GM21381 (cell line): ENCODE measurements at regions not wholly inside any gene's neighbourhood (a gene's known extent, or its start where the extent isn't known, plus 50 kb on each side); places are given as distances from the start of the nearest gene placed in this dataset.

Experiments used
- ATAC-seq: cut with Tn5 transposase; IDR thresholded peaks from one replicate; pipeline ENCODE4 v1.9.1; 2021; ENCODE audit warnings: mild to moderate bottlenecking, moderate library complexity; ENCODE audit not compliant: unreplicated experiment

DNA sequence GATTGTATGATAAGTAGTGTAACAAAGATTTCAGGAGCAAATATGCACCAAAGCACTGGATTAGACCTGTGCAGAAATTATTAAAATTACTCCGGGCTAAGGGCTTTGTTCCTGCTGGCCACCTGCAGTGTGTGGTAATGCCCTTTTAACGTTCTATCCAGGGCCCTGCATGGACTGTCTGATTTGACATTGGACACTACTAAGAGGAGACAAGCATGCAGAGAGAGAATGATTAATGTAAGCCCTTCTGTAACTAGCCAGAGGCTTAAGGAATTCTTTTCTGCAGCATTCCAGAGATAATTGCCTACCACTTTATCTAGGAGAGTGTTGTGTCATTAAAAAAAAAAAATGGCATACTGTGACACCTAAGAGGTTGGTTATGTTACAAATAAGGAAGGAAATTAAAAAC lies 117.0 kb downstream of the PCDH7 start:
- no peak for ATAC-seq

GRCh38 chr4:30837861-30838260 lies 117.7 kb downstream of the PCDH7 start:
- ATAC-seq: no peak

DNA sequence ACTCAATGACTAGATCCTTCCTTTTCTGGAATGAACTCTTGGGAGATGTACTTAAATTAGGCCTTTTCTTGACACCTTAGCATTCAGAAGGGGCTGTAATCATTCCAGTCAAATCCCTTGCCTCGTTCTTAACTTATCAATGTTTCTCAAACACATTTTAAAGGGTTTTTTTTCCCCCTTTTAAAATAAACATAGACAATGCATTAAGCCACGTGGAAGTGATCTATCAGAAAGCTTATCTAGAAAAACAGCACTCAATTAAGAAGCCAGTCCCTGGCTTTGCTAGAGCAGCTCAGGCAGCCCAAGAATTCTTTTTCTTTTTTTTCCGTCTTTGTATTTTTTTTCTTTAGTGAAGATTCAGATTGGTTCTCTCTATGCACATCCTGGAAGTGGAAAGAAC lies 118.2 kb downstream of the PCDH7 start:
- no peak for ATAC-seq

GRCh38 chr4:30839583-30840520 lies 119.7 kb downstream of the PCDH7 start:
- ATAC-seq: no peak

- no peak for ATAC-seq
Measured at GRCh38 chr4:30840571-30840970, 120.4 kb downstream of the PCDH7 start.

DNA sequence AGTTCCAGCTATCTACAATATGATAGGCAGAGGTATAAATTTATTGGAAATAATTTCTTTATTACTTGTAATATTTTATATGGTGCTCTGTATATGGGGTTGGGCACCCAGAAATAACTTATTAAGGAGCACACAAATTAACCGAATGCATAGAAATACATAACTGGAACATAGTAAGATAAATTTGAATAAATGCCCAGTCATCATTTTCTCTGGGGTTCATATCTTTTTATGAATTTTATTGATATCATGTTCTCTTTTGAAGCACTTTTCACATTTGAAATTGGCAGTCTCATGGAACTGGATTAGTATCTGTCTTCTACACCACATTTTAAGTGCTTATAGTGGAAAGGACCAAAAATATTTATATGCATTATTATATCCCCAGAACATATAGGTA lies 122.0 kb downstream of the PCDH7 start:
- no peak for ATAC-seq

- ATAC-seq: no peak
Measured at GRCh38 chr4:30842689-30843088, 122.5 kb downstream of the PCDH7 start.

DNA sequence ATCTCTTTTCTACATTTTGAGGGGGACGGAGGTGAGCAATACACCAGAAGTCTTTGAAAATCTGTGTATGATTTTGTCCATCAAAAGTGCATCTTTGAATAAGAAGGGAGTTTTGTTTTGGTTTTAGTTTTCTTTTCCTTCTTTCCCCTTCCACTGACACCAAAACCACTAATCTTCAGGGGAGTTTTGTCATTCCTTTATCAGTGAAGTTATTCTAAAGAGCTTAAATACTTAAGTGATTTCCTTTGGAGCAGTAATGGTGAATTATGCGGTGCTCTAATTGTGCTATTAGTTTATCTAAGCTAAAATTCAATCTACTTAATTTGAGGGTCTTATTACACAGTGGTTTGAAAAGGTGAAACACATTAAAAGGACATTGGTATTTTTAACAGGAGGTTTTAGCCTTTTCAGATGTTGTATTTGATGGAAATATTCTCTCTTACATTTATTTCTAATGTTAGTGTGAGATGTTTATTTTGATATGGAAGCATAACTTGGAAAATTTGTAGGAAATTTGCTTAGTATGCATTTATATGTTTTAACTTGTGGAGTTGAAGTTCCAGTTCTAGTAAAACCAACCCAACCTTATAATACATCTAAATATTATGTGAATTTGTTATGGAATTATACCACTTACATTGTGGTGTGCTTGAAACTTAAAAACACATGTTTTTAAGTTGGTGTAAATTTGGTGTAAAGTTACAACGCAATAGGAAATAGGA lies 124.9 kb downstream of the PCDH7 start:
- ATAC-seq: no peak

DNA sequence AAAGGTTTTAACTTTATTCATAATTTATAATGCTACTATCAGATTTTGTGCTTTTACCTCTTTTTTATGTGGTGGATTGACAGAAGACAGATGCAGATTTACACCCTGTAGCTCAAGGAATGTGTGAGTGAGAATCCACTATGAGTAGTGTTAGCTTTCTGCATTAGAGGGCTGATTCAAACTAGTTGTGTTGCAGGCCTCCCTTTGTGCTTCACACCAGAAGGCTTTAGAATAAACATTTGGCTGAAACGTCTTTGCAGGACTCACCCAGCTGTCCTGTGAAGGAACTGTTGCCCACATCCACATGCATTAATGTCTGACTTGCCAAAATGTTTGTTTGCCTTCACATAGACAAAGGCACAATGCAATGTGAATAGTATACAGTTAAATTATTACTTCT lies 127.0 kb downstream of the PCDH7 start:
- no peak for ATAC-seq

DNA sequence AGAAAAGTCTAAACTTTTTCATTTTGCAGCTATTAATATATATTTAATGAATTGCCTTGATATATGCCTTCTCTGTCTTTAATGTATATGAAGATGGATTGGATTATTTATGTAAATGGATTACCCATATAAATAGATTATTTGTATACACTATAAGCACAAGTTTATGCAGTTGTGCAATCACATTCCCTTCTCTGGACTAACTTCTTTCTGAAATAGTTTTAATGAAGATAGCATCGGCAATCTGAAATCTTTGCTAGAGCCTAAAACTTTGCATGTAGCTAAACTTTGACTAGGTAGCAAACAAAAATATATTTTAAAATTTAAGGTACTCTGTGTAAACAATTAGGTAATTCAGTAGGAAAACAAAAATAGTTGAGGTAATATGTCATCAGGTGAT lies 127.8 kb downstream of the PCDH7 start:
- no peak for ATAC-seq

DNA sequence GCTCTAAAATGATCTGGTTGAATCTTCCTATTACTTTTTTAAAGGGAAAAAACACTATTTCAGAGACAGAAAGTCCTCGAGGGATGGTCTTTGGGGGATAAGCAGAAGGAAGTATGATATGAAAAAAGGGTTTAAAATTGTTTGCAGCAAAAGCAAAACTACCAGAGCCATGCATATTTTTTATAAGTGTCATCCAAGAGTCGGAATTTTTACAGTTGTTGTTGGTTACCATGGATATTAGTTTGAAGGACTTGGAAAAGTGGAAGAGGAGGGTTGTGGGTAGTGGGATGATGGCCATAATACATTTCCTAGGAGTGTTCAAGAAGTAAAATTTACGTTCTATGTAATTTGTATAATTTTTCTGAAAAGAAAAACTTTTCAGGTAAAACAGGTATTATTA lies 134.4 kb downstream of the PCDH7 start:
- no peak for ATAC-seq

DNA sequence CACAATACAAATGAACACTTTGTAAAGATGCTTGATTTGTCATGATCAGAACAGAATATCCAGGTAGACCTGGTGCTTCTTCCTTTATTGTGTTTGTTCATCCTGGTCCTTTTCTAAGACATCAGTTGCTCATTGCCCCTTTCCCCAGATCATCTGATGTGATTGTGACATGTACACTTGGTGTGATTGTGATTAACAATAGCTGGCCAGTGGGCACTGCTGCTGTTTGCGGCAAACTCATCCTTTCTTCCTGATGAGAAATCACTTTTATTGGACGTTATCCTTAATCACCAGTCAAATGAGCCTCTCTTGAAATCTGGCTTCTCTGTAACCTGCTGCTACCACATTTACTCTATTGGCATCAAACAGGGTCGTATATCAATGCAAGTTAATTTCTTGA lies 135.1 kb downstream of the PCDH7 start:
- ATAC-seq: no peak

- no peak for ATAC-seq
Measured at GRCh38 chr4:30856795-30857564, 136.8 kb downstream of the PCDH7 start.

DNA sequence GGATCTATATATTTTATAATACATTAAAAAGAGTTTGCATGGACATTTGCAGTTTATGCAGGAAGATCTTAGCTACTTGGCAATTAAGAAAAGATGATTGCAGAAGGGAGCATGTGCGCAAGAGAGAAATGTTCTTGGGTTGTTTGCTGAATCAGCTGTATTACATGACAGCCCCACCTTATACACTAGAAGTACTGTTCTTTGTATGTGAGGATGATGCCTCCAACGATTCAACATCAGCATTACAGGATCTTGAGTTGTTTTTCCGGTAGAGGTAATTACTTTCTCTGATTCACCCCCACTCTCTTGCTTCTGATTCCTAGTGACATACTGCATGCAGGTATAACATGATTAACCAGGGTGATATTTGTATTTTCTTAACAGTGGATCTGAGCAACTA lies 140.8 kb downstream of the PCDH7 start:
- ATAC-seq: no peak

GRCh38 chr4:30862196-30862595 lies 142.0 kb downstream of the PCDH7 start:
- ATAC-seq: no peak

GRCh38 chr4:30863021-30863420 lies 142.9 kb downstream of the PCDH7 start:
- ATAC-seq: no peak

GRCh38 chr4:30865691-30866090 lies 145.5 kb downstream of the PCDH7 start:
- no peak for ATAC-seq

DNA sequence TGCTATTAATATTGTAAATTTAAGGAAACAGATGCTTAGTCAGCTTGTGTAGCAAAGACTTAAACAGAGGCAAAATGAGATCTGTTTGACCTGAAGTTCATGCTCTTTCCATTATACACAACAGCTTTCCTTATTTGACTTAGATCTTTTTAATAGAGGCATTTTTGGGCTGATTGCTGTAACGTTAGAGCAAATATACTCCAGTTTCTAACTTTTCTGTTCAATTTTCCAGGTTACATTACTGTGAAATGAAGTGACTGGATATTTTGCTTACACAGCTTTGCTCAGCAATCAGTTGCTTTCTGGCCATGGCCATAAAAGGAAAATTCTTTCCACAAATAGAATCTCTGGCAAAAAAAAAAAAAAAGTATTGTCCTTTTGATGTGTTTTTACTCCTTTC lies 146.2 kb downstream of the PCDH7 start:
- ATAC-seq: no peak

GRCh38 chr4:30866907-30867306 lies 146.7 kb downstream of the PCDH7 start:
- no peak for ATAC-seq

- ATAC-seq: no peak
Measured at GRCh38 chr4:30867427-30867826, 147.3 kb downstream of the PCDH7 start.

DNA sequence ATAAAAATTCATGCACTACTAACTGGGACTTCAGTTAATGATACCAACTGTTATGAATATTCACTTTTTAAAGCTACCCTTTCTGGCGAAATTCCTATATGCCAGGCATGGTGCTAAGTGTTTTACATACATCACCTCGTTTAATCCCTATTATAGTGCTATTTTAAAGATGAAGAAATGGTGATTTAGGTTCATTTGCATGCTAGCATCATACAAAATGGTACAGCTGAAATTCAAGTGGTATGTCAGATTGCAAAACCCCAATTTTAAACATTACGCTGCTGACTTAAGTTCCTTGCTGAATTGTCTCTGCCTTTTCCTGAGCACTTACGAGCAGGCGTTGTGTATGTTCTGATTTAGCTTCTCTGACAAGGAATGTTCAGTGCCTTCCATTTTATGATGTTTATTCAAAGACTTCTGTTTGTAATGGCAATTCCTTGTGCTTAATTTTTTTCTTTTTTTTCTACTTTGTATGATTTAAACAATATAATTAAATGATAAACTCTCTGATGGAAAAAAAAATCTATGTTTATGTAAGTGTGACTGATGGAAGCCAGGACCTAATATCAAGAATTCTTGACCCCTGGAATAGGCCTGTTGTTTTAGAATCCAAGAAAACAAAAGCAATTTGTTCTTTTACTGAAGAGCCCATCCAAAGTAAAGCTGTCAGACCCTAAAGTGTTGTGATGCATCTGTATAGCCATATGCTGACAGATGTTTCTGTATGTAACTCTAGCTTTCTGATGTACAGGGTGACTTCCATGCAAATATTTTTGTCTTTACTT lies 148.1 kb downstream of the PCDH7 start:
- ATAC-seq: no peak
